Erythroblast (primary cell): ENCODE measurements at regions not wholly inside any gene's neighbourhood (a gene's known extent, or its start where the extent isn't known, plus 50 kb on each side); places are given as distances from the start of the nearest gene placed in this dataset.

Experiments
- GATA1 ChIP-seq: IDR thresholded peaks from 2 replicates; pipeline ENCODE4 v1.6.1; 2011; ENCODE audit warnings: low read depth, mild to moderate bottlenecking, control low read depth, low read length, moderate library complexity
- POLR2A ChIP-seq: IDR thresholded peaks from 2 replicates; pipeline ENCODE4 v1.6.1; 2011; ENCODE audit warnings: mild to moderate bottlenecking, low read length

- TF ChIP-seq POLR2A (no peak), GATA1 (no peak)
These were observed 353.9 kb upstream of the GYPC start for GRCh38 chr2:126302043-126302442.
